GM21786 (cell line): ENCODE measurements at regions not wholly inside any gene's neighbourhood (a gene's known extent, or its start where the extent isn't known, plus 50 kb on each side); places are given as distances from the start of the nearest gene placed in this dataset.
"Not testable (repeated sequence)": the region's sequence is repeated elsewhere in the genome, so short reads cannot be mapped to it uniquely, and the experiment has no call there.

Experiments
- ATAC-seq: cut with Tn5 transposase; IDR thresholded peaks from one replicate; pipeline ENCODE4 v1.9.1; 2021; ENCODE audit not compliant: unreplicated experiment

GRCh38 chr12:58302487-58303011, 361.2 kb downstream of the ATP23 start:
- no peak for ATAC-seq

- ATAC-seq: no peak
Measured at GRCh38 chr12:58306266-58307000, 365.1 kb downstream of the ATP23 start.

GRCh38 chr12:58309806-58310205, 368.4 kb downstream of the ATP23 start:
- no peak for ATAC-seq

GRCh38 chr12:58310368-58310767, 369.0 kb downstream of the ATP23 start:
- no peak for ATAC-seq

GRCh38 chr12:58310809-58311622, 369.6 kb downstream of the ATP23 start:
- peak; percentile 57 for ATAC-seq

- no peak for ATAC-seq
Measured at GRCh38 chr12:58313091-58313855, 371.9 kb downstream of the ATP23 start.

GRCh38 chr12:58314610-58315009, 373.2 kb downstream of the ATP23 start:
- no peak for ATAC-seq

- no peak for ATAC-seq
Measured at GRCh38 chr12:58316926-58317325, 375.6 kb downstream of the ATP23 start.

- peak; percentile 84 for ATAC-seq
Measured at GRCh38 chr12:58321414-58321813, 380.0 kb downstream of the ATP23 start.

GRCh38 chr12:58323676-58324075, 382.3 kb downstream of the ATP23 start:
- no peak for ATAC-seq

- no peak for ATAC-seq
Measured at GRCh38 chr12:58325561-58325960, 384.2 kb downstream of the ATP23 start.

- no peak for ATAC-seq
Measured at GRCh38 chr12:58326534-58326933, 385.2 kb downstream of the ATP23 start.

GRCh38 chr12:58336581-58337242, 395.3 kb downstream of the ATP23 start:
- ATAC-seq: not testable (repeated sequence)

GRCh38 chr12:58337539-58337938, 396.2 kb downstream of the ATP23 start:
- not testable (repeated sequence) for ATAC-seq

- ATAC-seq: no peak
Measured at GRCh38 chr12:58341791-58342190, 400.4 kb downstream of the ATP23 start.

GRCh38 chr12:58342736-58343135, 401.4 kb downstream of the ATP23 start:
- ATAC-seq: no peak

- peak; percentile 60 for ATAC-seq
Measured at GRCh38 chr12:58346032-58346632, 404.8 kb downstream of the ATP23 start.

- no peak for ATAC-seq
Measured at GRCh38 chr12:58347188-58347587, 405.8 kb downstream of the ATP23 start.

GRCh38 chr12:58347691-58348090, 406.3 kb downstream of the ATP23 start:
- ATAC-seq: no peak

GRCh38 chr12:58349161-58349560, 407.8 kb downstream of the ATP23 start:
- ATAC-seq: no peak
